SK-N-SH (cell line): ENCODE measurements at regions not wholly inside any gene's neighbourhood (a gene's known extent, or its start where the extent isn't known, plus 50 kb on each side); places are given as distances from the start of the nearest gene placed in this dataset.

Experiments used
- CTCF ChIA-PET: fragments of 300-600, 350-600 bp; formaldehyde crosslinking; extraction: SDS; loops from one replicate; lab custom pipeline; 2021; lab: Yijun Ruan, JAX
- POLR2A ChIA-PET: fragments of 350-600 bp; sonication (Branson Sonifier 250); formaldehyde crosslinking; extraction: SDS; loops from one replicate; lab custom pipeline; 2020; ENCODE audit warnings: antibody characterized with exemption, inconsistent platforms; lab: Yijun Ruan, JAX
- DNase-seq: peaks from one replicate; pipeline ENCODE4 v3.0.0; 2012
- H2AFZ ChIP-seq: fragments of 200-600 bp; sonication (generic); 2 replicates; pipeline ENCODE4 v1.8.1; 2016; ENCODE audit warnings: antibody characterized with exemption, mild to moderate bottlenecking, low read depth
- H3F3A ChIP-seq: fragments of 200-600 bp; sonication (generic); replicated peaks from 2 replicates; pipeline ENCODE3; 2016; ENCODE audit warnings: antibody characterized with exemption, mild to moderate bottlenecking; ENCODE audit not compliant: insufficient read depth
- H3K27ac ChIP-seq, 2 experiments: fragments of 200-500 bp in 1 of 2; fragments of 200-600 bp in 1 of 2; sonication (Bioruptor generic) in 1 of 2; sonication (generic), shearing (Covaris generic) in 1 of 2; 2 replicates each; pipeline versions ENCODE4 v1.5.1 to v1.6.1; 2014 to 2016; ENCODE audit warnings: low read depth in 2 of 2, inconsistent platforms in 1 of 2, low read length in 1 of 2, mild to moderate bottlenecking in 1 of 2, mixed read lengths in 1 of 2
- H3K27me3 ChIP-seq: fragments of 200-600 bp; sonication (generic), shearing (Covaris generic); 2 replicates; pipeline ENCODE4 v1.6.1; 2016; ENCODE audit warnings: mixed run types; ENCODE audit not compliant: insufficient read depth
- H3K36me3 ChIP-seq, 2 experiments: fragments of 200-500 bp in 1 of 2; fragments of 200-600 bp in 1 of 2; sonication (Bioruptor generic) in 1 of 2; sonication (generic) in 1 of 2; replicated peaks in 1 of 2; 2 replicates each; pipeline versions ENCODE3 to v1.5.1; 2014 to 2016; ENCODE audit warnings: low read length in 1 of 2, mild to moderate bottlenecking in 1 of 2; ENCODE audit not compliant: insufficient read depth in 2 of 2, control insufficient read depth in 1 of 2
- H3K4me1 ChIP-seq, 2 experiments: fragments of 200-500 bp in 1 of 2; fragments of 200-600 bp in 1 of 2; sonication (Bioruptor generic) in 1 of 2; sonication (generic), shearing (Covaris generic) in 1 of 2; 2 replicates each; pipeline versions ENCODE4 v1.5.1 to v1.6.1; 2014 to 2016; ENCODE audit warnings: low read depth in 1 of 2, low read length in 1 of 2, mixed run types in 1 of 2; ENCODE audit not compliant: insufficient read depth in 2 of 2, control insufficient read depth in 1 of 2
- H3K4me2 ChIP-seq: fragments of 200-600 bp; sonication (generic), shearing (Covaris generic); 2 replicates; pipeline ENCODE4 v1.6.1; 2017; ENCODE audit warnings: mixed run types
- H3K4me3 ChIP-seq, 2 experiments: fragments of 200-500 bp in 1 of 2; fragments of 200-600 bp in 1 of 2; sonication (Bioruptor generic) in 1 of 2; sonication (generic), shearing (Covaris generic) in 1 of 2; 2 replicates each; pipeline versions ENCODE4 v1.5.1 to v1.8.1; 2014 to 2016; ENCODE audit warnings: low read depth in 2 of 2, inconsistent platforms in 1 of 2, low read length in 1 of 2, mild to moderate bottlenecking in 1 of 2, mixed read lengths in 1 of 2, moderate library complexity in 1 of 2
- H3K79me2 ChIP-seq: fragments of 200-600 bp; sonication (generic); 2 replicates; pipeline ENCODE4 v1.8.1; 2017; ENCODE audit warnings: mild to moderate bottlenecking; ENCODE audit not compliant: insufficient read depth
- H3K9ac ChIP-seq: fragments of 200-600 bp; sonication (generic); 2 replicates; pipeline ENCODE4 v1.6.1; 2017; ENCODE audit warnings: mixed run types
- H3K9me2 ChIP-seq: fragments of 200-600 bp; sonication (generic); 2 replicates; pipeline ENCODE4 v1.6.1; 2017; ENCODE audit warnings: mixed run types
- H3K9me3 ChIP-seq: fragments of 200-600 bp; sonication (generic); 2 replicates; pipeline ENCODE4 v1.6.1; 2017; ENCODE audit warnings: mixed run types, mild to moderate bottlenecking, moderate library complexity
- H4K20me1 ChIP-seq: fragments of 200-600 bp; sonication (generic); 2 replicates; pipeline ENCODE4 v1.6.1; 2017; ENCODE audit warnings: mild to moderate bottlenecking, mixed run types; ENCODE audit not compliant: insufficient read depth
- CHD2 ChIP-seq: fragments of 150-350 bp; IDR thresholded peaks from 2 replicates; pipeline ENCODE4 v1.6.1; 2018; ENCODE audit warnings: low read length; ENCODE audit not compliant: partially characterized antibody
- ELF1 ChIP-seq: IDR thresholded peaks from 2 replicates; pipeline ENCODE4 v1.4.0; 2012
- EP300 ChIP-seq, 2 experiments: IDR thresholded peaks; 2 replicates each; pipeline versions ENCODE4 v1.4.0 to v1.6.1; 2012; ENCODE audit warnings: borderline replicate concordance in 1 of 2, low read depth in 1 of 2, low read length in 1 of 2
- EZH2phosphoT487 ChIP-seq: fragments of 200-600 bp; sonication (generic); IDR thresholded peaks from 2 replicates; pipeline ENCODE4 v1.6.1; 2017; ENCODE audit warnings: low read depth, mixed run types, mild to moderate bottlenecking, antibody characterized with exemption, moderate library complexity, borderline replicate concordance
- FOSL2 ChIP-seq: IDR thresholded peaks from 2 replicates; pipeline ENCODE4 v1.4.0; 2012; ENCODE audit warnings: low read depth, mild to moderate bottlenecking, moderate library complexity, borderline replicate concordance
- FOXJ3 ChIP-seq: sonication (generic); formaldehyde crosslinking; IDR thresholded peaks from 2 replicates; pipeline ENCODE4 v1.5.1; 2020; ENCODE audit warnings: mild to moderate bottlenecking, missing genetic modification reagents
- FOXM1 ChIP-seq: IDR thresholded peaks from 2 replicates; pipeline ENCODE4 v1.4.0; 2012; ENCODE audit warnings: low read depth, mild to moderate bottlenecking
- GATA2 ChIP-seq: sonication (generic); formaldehyde crosslinking; IDR thresholded peaks from 2 replicates; pipeline ENCODE4 v1.5.0; 2020; ENCODE audit warnings: mild to moderate bottlenecking, missing genetic modification reagents
- JUND ChIP-seq: IDR thresholded peaks from 2 replicates; pipeline ENCODE4 v1.4.0; 2012
- RCOR1 ChIP-seq: fragments of 150-350 bp; IDR thresholded peaks from 2 replicates; pipeline ENCODE4 v1.6.1; 2017; ENCODE audit warnings: antibody characterized with exemption, low read length
- RFX5 ChIP-seq: IDR thresholded peaks from 2 replicates; pipeline ENCODE4 v1.6.1; 2012; ENCODE audit warnings: mild to moderate bottlenecking, improper control_type of control experiment, low read length
- RXRA ChIP-seq: IDR thresholded peaks from 2 replicates; pipeline ENCODE4 v1.4.0; 2012; ENCODE audit warnings: low read depth, mild to moderate bottlenecking, borderline replicate concordance
- SMC3 ChIP-seq: IDR thresholded peaks from 2 replicates; pipeline ENCODE4 v1.6.1; 2012; ENCODE audit warnings: low read depth, low read length, improper control_type of control experiment
- TAF1 ChIP-seq: IDR thresholded peaks from 2 replicates; pipeline ENCODE4 v1.6.1; 2012; ENCODE audit warnings: low read depth, mild to moderate bottlenecking, low read length, moderate library complexity, borderline replicate concordance
- TCF12 ChIP-seq: IDR thresholded peaks from 2 replicates; pipeline ENCODE4 v1.4.0; 2012
- TEAD4 ChIP-seq: IDR thresholded peaks from 2 replicates; pipeline ENCODE4 v1.4.0; 2012; ENCODE audit warnings: mild to moderate bottlenecking, borderline replicate concordance; ENCODE audit not compliant: insufficient read depth
- WGBS: methylation state at CpG from one replicate; pipeline ENCODE4 v1.1.6; 2017; ENCODE audit warnings: low lambda C conversion rate; 5-methylcytosine and 5-hydroxymethylcytosine counted together
- TF ChIP-seq, protein P1 (sequence below): fragments of 200-600 bp; sonication (generic); IDR thresholded peaks from 2 replicates; pipeline ENCODE4 v1.6.1; 2017; ENCODE audit warnings: antibody characterized with exemption, mild to moderate bottlenecking, moderate library complexity
- TF ChIP-seq, protein P2 (sequence below): fragments of 150-350 bp; IDR thresholded peaks from 2 replicates; pipeline ENCODE4 v1.6.1; 2017; ENCODE audit warnings: antibody characterized with exemption, low read length, low read depth, borderline replicate concordance

DNA sequence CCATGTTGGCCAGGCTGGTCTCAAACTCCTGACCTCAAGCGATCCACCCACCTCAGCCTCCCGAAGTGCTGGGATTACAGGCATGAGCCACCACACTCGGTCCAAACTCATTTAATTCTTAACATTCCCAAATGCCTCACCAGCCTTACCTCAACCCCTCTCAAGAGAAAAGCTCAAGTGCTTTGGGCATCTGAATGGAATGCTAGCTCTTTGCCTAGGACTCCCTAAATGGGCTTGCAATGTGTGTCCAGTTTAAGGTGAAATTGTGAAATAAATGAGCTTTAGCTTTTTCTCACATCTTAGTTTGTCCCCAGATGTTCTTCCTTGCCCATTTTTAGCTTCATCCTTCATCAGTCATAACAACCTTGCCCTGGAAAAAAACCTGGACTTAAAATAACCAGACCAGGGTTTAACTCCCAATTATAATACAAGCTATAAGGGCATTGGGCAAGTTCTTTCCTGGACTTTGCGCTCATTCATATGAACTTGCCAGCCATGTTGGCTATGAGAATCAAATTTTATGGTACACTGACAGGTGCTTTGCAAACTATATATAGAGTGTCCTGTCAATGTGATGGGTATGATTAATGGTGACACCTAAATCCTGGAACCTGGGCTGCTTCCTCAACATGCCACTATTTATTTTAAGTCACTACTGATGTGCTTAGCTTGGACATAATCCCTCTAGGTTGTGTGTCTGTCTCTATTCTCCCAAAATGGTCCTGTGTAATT is 95.1 kb upstream of the SERPINE2 start:
- Histone ChIP-seq H3K9ac (no peak overlapping the region), H3K9me2 (no peaks in the 10 kb centered on the region), H3F3A (peaks cover 6% of the 10 kb centered on the region), H3K27me3 (no peaks in the 10 kb centered on the region), H3K36me3 (no peaks in the 10 kb centered on the region), H3K9me3 (no peaks in the 10 kb centered on the region), H3K4me1 (peaks cover 0 to 8% of the 10 kb centered on the region in 2 experiments; a peak in 1 of 4 replicates), H3K79me2 (no peaks in the 10 kb centered on the region), H2AFZ (no peak overlapping the region), H4K20me1 (no peaks in the 10 kb centered on the region), H3K4me2 (no peak overlapping the region), H3K4me3 (no peak overlapping the region), H3K27ac (peak overlapping the region in 1 of 2 experiments; percentile 22; a peak in 1 of 4 replicates)
- WGBS, result 85% methylated on average over 4 of the region's 4 CpGs
- no peak for TF ChIP-seq EZH2phosphoT487
- no peak for TF ChIP-seq SMC3
- no peak for TF ChIP-seq CHD2
- no peak for TF ChIP-seq FOXM1
- no peak for TF ChIP-seq GATA2 (CRISPR knock-in tag)
- TF ChIP-seq RCOR1, result no peak
- TF ChIP-seq TEAD4, result no peak
- TF ChIP-seq, protein P1, sequence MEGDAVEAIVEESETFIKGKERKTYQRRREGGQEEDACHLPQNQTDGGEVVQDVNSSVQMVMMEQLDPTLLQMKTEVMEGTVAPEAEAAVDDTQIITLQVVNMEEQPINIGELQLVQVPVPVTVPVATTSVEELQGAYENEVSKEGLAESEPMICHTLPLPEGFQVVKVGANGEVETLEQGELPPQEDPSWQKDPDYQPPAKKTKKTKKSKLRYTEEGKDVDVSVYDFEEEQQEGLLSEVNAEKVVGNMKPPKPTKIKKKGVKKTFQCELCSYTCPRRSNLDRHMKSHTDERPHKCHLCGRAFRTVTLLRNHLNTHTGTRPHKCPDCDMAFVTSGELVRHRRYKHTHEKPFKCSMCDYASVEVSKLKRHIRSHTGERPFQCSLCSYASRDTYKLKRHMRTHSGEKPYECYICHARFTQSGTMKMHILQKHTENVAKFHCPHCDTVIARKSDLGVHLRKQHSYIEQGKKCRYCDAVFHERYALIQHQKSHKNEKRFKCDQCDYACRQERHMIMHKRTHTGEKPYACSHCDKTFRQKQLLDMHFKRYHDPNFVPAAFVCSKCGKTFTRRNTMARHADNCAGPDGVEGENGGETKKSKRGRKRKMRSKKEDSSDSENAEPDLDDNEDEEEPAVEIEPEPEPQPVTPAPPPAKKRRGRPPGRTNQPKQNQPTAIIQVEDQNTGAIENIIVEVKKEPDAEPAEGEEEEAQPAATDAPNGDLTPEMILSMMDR, result no peak
- TF ChIP-seq ELF1, result no peak
- no peak for TF ChIP-seq RFX5
- no peak for TF ChIP-seq FOSL2
- TF ChIP-seq EP300 (IDR thresholded peaks at IDR 0.05; ENCODE audit: borderline replicate concordance in 1 of 2, low read depth in 1 of 2, low read length in 1 of 2), result no peak
- no peak for TF ChIP-seq JUND
- no peak for TF ChIP-seq TAF1
- TF ChIP-seq, protein P2, sequence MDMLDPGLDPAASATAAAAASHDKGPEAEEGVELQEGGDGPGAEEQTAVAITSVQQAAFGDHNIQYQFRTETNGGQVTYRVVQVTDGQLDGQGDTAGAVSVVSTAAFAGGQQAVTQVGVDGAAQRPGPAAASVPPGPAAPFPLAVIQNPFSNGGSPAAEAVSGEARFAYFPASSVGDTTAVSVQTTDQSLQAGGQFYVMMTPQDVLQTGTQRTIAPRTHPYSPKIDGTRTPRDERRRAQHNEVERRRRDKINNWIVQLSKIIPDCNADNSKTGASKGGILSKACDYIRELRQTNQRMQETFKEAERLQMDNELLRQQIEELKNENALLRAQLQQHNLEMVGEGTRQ, result no peak
- no peak for DNase-seq
- CTCF ChIA-PET, result no interaction called here
- POLR2A ChIA-PET, result no interaction called here

GRCh38 chr2:224133387-224133786 is 94.3 kb upstream of the SERPINE2 start:
- no peaks in the 10 kb centered on the region for H3K36me3 ChIP-seq
- 33% methylated on average over 4 of the region's 4 CpGs for WGBS
- H3K9ac ChIP-seq, result no peak overlapping the region
- no peak for TF ChIP-seq FOXJ3
- TF ChIP-seq TCF12, result peak; percentile 11; the same call in 1 of the 2 replicates
- TF ChIP-seq EP300 (IDR thresholded peaks at IDR 0.05; ENCODE audit: borderline replicate concordance in 1 of 2, low read depth in 1 of 2, low read length in 1 of 2), result 0 out of 4 replicates have a peak, but pooled peaks of 1 of the 2 experiments have one; percentile 20
- no peak for TF ChIP-seq RXRA
- no peaks in the 10 kb centered on the region for H3K9me2 ChIP-seq
- no peak overlapping the region for H3K4me2 ChIP-seq
- H3K9me3 ChIP-seq, result no peaks in the 10 kb centered on the region
- no peak overlapping the region; the same call in 1 of the 2 replicates for H2AFZ ChIP-seq
- H3F3A ChIP-seq, result peaks cover 11% of the 10 kb centered on the region
- H3K4me1 ChIP-seq, result peaks cover 2 to 12% of the 10 kb centered on the region in 2 experiments; a peak in 2 of 4 replicates
- H3K27me3 ChIP-seq, result no peaks in the 10 kb centered on the region
- ChIA-PET CTCF (no interaction called here), POLR2A (no interaction called here)
- no peak for DNase-seq
- H4K20me1 ChIP-seq, result no peaks in the 10 kb centered on the region
- peak overlapping the region in 1 of 2 experiments; percentile 22; a peak in 1 of 4 replicates for H3K27ac ChIP-seq
- no peaks in the 10 kb centered on the region for H3K79me2 ChIP-seq
- H3K4me3 ChIP-seq, result no peak overlapping the region
